Endodermal cell (in vitro differentiated cells): ENCODE measurements at regions not wholly inside any gene's neighbourhood (a gene's known extent, or its start where the extent isn't known, plus 50 kb on each side); places are given as distances from the start of the nearest gene placed in this dataset.

Source experiments
- DNase-seq: peaks from one replicate; pipeline ENCODE4 v3.0.0-alpha.2; 2017
- H3K27ac ChIP-seq: 2 replicates; pipeline ENCODE4 v1.5.1; 2013; ENCODE audit warnings: mild to moderate bottlenecking, low read depth, low read length, moderate library complexity
- H3K27me3 ChIP-seq: 2 replicates; pipeline ENCODE4 v1.6.1; 2013; ENCODE audit warnings: mild to moderate bottlenecking, low read length, moderate library complexity; ENCODE audit not compliant: insufficient read depth, control insufficient read depth, poor library complexity, severe bottlenecking
- H3K36me3 ChIP-seq: 2 replicates; pipeline ENCODE4 v1.7.0; 2013; ENCODE audit warnings: mild to moderate bottlenecking, low read length, moderate library complexity; ENCODE audit not compliant: control insufficient read depth, insufficient read depth
- H3K4me1 ChIP-seq: one replicate; pipeline ENCODE4 v1.7.0; 2013; ENCODE audit warnings: low read length; ENCODE audit not compliant: control insufficient read depth, insufficient read depth
- H3K4me3 ChIP-seq: 2 replicates; pipeline ENCODE4 v1.5.1; 2013; ENCODE audit warnings: mild to moderate bottlenecking, low read length, moderate library complexity
- H3K9ac ChIP-seq: 2 replicates; pipeline ENCODE4 v1.6.1; 2013; ENCODE audit warnings: mild to moderate bottlenecking, low read length, moderate library complexity; ENCODE audit not compliant: poor library complexity, severe bottlenecking; ENCODE audit errors: extremely low read depth
- H3K9me3 ChIP-seq: 2 replicates; pipeline ENCODE4 v1.6.1; 2013; ENCODE audit warnings: mild to moderate bottlenecking, low read length, moderate library complexity; ENCODE audit not compliant: control insufficient read depth
- H3K27ac Mint-ChIP-seq: 2 replicates; pipeline ENCODE4 v1.8.0; 2020; ENCODE audit warnings: mixed read lengths
- H3K27me3 Mint-ChIP-seq: 2 replicates; pipeline ENCODE4 v1.8.0; 2021; ENCODE audit warnings: mild to moderate bottlenecking, mixed read lengths; ENCODE audit not compliant: insufficient read depth
- H3K36me3 Mint-ChIP-seq: 2 replicates; pipeline ENCODE4 v1.8.0; 2020; ENCODE audit warnings: low read depth, mixed read lengths
- H3K4me1 Mint-ChIP-seq: 2 replicates; pipeline ENCODE4 v1.8.0; 2020; ENCODE audit warnings: mixed read lengths
- H3K4me3 Mint-ChIP-seq: 2 replicates; pipeline ENCODE4 v1.8.0; 2020; ENCODE audit warnings: mild to moderate bottlenecking, moderate library complexity, mixed read lengths
- H3K9me3 Mint-ChIP-seq: 2 replicates; pipeline ENCODE4 v1.8.0; 2020; ENCODE audit warnings: mild to moderate bottlenecking, mixed read lengths
- WGBS, 2 experiments: methylation state at CpG; one replicate each; pipeline versions ENCODE4 v1.1.5 to v1.1.7; 2013; ENCODE audit warnings: missing lambda C conversion rate in 2 of 2, mixed read lengths in 1 of 2; ENCODE audit not compliant: insufficient coverage in 1 of 2, insufficient read length in 1 of 2; 5-methylcytosine and 5-hydroxymethylcytosine counted together
- TF ChIP-seq, protein P1 (sequence below): fragments of 200-600 bp; sonication (generic); conservative IDR thresholded peaks from 2 replicates; pipeline ENCODE4 v1.5.0; 2021; ENCODE audit warnings: antibody characterized with exemption, mild to moderate bottlenecking

DNA sequence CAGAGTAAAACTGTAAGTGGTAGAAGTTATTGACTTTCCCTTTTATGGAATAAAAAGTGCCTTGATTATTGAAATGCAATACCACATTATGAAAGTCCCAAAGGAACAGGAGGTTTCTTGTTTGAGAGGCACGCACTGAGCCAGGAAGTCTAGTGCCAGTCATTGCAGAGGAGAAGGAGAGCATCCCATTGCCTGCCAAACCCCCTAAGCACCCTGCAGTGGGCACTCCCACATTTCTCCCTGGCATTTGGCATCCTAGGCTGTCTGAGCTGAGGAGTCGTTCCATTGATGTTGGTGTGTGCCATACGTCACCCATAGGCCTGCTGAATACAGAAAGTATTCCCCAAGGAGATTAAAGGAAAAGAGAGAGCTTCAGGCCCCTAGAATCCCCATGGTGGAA lies 85.7 kb upstream of the MBNL2 start:
- H3K4me1 ChIP-seq, result no peaks in the 10 kb centered on the region
- Mint-ChIP-seq H3K4me1 (peaks cover 8% of the 10 kb centered on the region), H3K27me3 (peaks cover 38% of the 10 kb centered on the region), H3K36me3 (no peaks in the 10 kb centered on the region), H3K4me3 (no peak overlapping the region), H3K27ac (no peak overlapping the region), H3K9me3 (no peaks in the 10 kb centered on the region)
- H3K27ac ChIP-seq, result no peak overlapping the region
- H3K4me3 ChIP-seq, result no peak overlapping the region
- DNase-seq, result no peak
- no peaks in the 10 kb centered on the region for H3K36me3 ChIP-seq
- WGBS, 2 experiments, result 89 to 100% methylated on average over 3 of the region's 3 CpGs
- TF ChIP-seq, protein P1, sequence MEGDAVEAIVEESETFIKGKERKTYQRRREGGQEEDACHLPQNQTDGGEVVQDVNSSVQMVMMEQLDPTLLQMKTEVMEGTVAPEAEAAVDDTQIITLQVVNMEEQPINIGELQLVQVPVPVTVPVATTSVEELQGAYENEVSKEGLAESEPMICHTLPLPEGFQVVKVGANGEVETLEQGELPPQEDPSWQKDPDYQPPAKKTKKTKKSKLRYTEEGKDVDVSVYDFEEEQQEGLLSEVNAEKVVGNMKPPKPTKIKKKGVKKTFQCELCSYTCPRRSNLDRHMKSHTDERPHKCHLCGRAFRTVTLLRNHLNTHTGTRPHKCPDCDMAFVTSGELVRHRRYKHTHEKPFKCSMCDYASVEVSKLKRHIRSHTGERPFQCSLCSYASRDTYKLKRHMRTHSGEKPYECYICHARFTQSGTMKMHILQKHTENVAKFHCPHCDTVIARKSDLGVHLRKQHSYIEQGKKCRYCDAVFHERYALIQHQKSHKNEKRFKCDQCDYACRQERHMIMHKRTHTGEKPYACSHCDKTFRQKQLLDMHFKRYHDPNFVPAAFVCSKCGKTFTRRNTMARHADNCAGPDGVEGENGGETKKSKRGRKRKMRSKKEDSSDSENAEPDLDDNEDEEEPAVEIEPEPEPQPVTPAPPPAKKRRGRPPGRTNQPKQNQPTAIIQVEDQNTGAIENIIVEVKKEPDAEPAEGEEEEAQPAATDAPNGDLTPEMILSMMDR, result no peak
- H3K27me3 ChIP-seq, result no peaks in the 10 kb centered on the region
- H3K9me3 ChIP-seq, result no peaks in the 10 kb centered on the region
- H3K9ac ChIP-seq, result no peak overlapping the region

DNA sequence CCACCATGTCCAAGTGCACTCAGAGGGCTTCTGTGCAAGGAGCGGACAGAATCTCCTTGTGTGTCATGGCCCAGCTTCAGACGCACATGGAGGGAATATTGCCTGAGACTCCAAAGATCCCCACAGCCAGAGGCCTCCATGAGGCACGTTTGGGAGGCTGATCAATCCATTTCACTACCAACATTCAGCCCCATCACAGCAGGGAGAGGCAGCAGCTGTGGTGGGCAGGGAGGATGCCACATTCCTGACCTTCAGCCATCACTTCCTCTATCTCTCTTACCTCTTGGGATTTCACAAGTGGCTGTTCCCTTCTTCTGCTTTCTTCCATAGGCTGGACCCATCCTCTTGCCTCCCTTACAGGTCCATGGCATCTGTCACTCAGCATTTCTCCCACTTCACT lies 82.4 kb upstream of the MBNL2 start:
- peaks cover 46% of the 10 kb centered on the region for H3K27me3 Mint-ChIP-seq
- H3K36me3 Mint-ChIP-seq, result no peaks in the 10 kb centered on the region
- H3K27ac Mint-ChIP-seq, result no peak overlapping the region
- H3K4me1 Mint-ChIP-seq, result peaks cover 20% of the 10 kb centered on the region
- Histone ChIP-seq H3K9me3 (no peaks in the 10 kb centered on the region), H3K27ac (no peak overlapping the region), H3K9ac (no peak overlapping the region), H3K4me3 (no peak overlapping the region), H3K36me3 (no peaks in the 10 kb centered on the region), H3K4me1 (peaks cover 7% of the 10 kb centered on the region), H3K27me3 (no peaks in the 10 kb centered on the region)
- 70% methylated on average over 3 of the region's 3 CpGs; no CpG with 5 or more reads in 1 of the 2 experiments for WGBS, 2 experiments
- DNase-seq, result peak; percentile 57
- H3K4me3 Mint-ChIP-seq, result no peak overlapping the region
- TF ChIP-seq, protein P1, result no peak
- H3K9me3 Mint-ChIP-seq, result no peaks in the 10 kb centered on the region

GRCh38 chr13:97140131-97140530 lies 82.0 kb upstream of the MBNL2 start:
- H3K27ac ChIP-seq, result no peak overlapping the region
- H3K9ac ChIP-seq, result no peak overlapping the region
- no peak overlapping the region for H3K4me3 ChIP-seq
- DNase-seq, result no peak
- no peaks in the 10 kb centered on the region for H3K9me3 ChIP-seq
- Mint-ChIP-seq H3K9me3 (no peaks in the 10 kb centered on the region), H3K4me3 (no peak overlapping the region), H3K27me3 (peaks cover 50% of the 10 kb centered on the region), H3K4me1 (peaks cover 20% of the 10 kb centered on the region), H3K27ac (no peak overlapping the region), H3K36me3 (no peaks in the 10 kb centered on the region)
- peaks cover 7% of the 10 kb centered on the region for H3K4me1 ChIP-seq
- TF ChIP-seq, protein P1, result no peak
- no peaks in the 10 kb centered on the region for H3K27me3 ChIP-seq
- H3K36me3 ChIP-seq, result no peaks in the 10 kb centered on the region
- 90 to 93% methylated on average over 4 to 5 of the region's 6 CpGs for WGBS, 2 experiments
